ENCODE measurements at regions not wholly inside any gene's neighbourhood (a gene's known extent, or its start where the extent isn't known, plus 50 kb on each side); places are given as distances from the start of the nearest gene placed in this dataset.

DNA sequence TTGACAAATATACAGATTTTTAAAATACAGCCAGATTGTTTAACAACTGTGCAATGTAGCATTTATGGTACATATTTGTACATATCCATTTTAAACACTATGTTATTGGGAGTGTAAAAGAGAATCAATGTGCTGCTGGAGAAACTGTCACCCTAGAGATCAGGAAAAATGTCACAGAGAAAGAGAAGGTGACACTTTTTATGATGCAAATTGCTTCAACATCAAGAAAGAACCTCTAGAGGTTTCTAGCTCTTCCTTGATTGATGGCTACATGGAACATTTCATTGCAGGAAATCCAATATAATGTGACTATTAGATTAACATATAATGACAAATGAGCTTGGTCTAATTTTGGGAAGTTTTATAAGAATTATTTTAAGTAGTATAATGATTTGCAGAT is 1491.2 kb upstream of the PCDH20 start:
- Histone ChIP-seq H3K36me3 (replicated peaks in 1 of 2) (no peaks in the 10 kb centered on the region), H3K4me1 (replicated peaks in 1 of 2) (no peaks in the 10 kb centered on the region)
- TF ChIP-seq, protein P1, sequence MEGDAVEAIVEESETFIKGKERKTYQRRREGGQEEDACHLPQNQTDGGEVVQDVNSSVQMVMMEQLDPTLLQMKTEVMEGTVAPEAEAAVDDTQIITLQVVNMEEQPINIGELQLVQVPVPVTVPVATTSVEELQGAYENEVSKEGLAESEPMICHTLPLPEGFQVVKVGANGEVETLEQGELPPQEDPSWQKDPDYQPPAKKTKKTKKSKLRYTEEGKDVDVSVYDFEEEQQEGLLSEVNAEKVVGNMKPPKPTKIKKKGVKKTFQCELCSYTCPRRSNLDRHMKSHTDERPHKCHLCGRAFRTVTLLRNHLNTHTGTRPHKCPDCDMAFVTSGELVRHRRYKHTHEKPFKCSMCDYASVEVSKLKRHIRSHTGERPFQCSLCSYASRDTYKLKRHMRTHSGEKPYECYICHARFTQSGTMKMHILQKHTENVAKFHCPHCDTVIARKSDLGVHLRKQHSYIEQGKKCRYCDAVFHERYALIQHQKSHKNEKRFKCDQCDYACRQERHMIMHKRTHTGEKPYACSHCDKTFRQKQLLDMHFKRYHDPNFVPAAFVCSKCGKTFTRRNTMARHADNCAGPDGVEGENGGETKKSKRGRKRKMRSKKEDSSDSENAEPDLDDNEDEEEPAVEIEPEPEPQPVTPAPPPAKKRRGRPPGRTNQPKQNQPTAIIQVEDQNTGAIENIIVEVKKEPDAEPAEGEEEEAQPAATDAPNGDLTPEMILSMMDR (IDR thresholded peaks at IDR 0.05) = no peak
- TF ChIP-seq POLR2A (IDR thresholded peaks at IDR 0.05) = no peak

GRCh38 chr13:62906469-62906868 is 1490.8 kb upstream of the PCDH20 start:
- no peaks in the 10 kb centered on the region for H3K9me3 ChIP-seq (replicated peaks in 1 of 3)
- H3K36me3 ChIP-seq (replicated peaks in 1 of 2) = no peaks in the 10 kb centered on the region
- no peak for DNase-seq
- no peak for TF ChIP-seq POLR2A (IDR thresholded peaks at IDR 0.05)
- TF ChIP-seq, protein P1 (IDR thresholded peaks at IDR 0.05) = no peak
- no peaks in the 10 kb centered on the region for H3K27me3 ChIP-seq
- no peak overlapping the region for H3K4me3 ChIP-seq
- intact Hi-C loops (cut with DNase I) = no loop called here
- no peak overlapping the region for H3K27ac ChIP-seq
- no peaks in the 10 kb centered on the region for H3K4me1 ChIP-seq (replicated peaks in 1 of 2)

More for the DNA sequence above, 1491.2 kb upstream of the PCDH20 start:
- Histone ChIP-seq H3K27ac (no peak overlapping the region), H3K4me3 (no peak overlapping the region), H3K27me3 (no peaks in the 10 kb centered on the region), H3K9me3 (replicated peaks in 1 of 3) (no peaks in the 10 kb centered on the region)
- no peak for DNase-seq
- intact Hi-C loops (cut with DNase I) = no loop called here

GRCh38 chr13:62887046-62887445 is 1471.4 kb upstream of the PCDH20 start:
- Histone ChIP-seq H3K27ac (no peak overlapping the region), H3K9me3 (replicated peaks in 1 of 3) (no peaks in the 10 kb centered on the region), H3K36me3 (replicated peaks in 1 of 2) (no peaks in the 10 kb centered on the region), H3K27me3 (no peaks in the 10 kb centered on the region), H3K4me3 (no peak overlapping the region), H3K4me1 (replicated peaks in 1 of 2) (no peaks in the 10 kb centered on the region)
- no peak for DNase-seq
- WGBS, 4 donors = 71 to 94% (median 88%) methylated on average over 6 to 8 of the region's 8 CpGs
- TF ChIP-seq, protein P1 (IDR thresholded peaks at IDR 0.05) = no peak
- no peak for TF ChIP-seq POLR2A (IDR thresholded peaks at IDR 0.05)
- intact Hi-C loops (cut with DNase I) = no loop called here

DNA sequence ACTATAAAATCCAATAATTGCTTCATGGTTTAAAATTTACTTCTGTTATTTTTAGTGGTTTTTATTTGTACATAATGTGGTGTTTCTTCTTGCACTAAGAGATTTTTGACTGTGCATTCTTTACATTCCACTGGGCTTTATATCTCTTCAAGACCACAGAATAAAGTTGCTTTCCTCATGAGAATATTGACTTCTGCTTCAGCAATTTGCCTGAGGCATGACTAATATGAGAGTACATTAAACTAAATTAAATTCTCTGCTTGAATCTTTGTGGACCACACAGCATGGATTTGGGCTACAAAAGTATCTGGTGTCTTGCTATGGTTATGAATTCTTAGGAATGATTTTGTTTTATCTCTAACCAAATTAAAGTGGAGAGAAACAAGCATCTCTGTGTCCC is 1463.4 kb upstream of the PCDH20 start:
- TF ChIP-seq, protein P1 (IDR thresholded peaks at IDR 0.05) = no peak
- no peak for TF ChIP-seq POLR2A (IDR thresholded peaks at IDR 0.05)
- no peak overlapping the region for H3K27ac ChIP-seq
- DNase-seq = no peak
- intact Hi-C loops (cut with DNase I) = no loop called here
- no peak overlapping the region for H3K4me3 ChIP-seq
- H3K27me3 ChIP-seq = no peaks in the 10 kb centered on the region
- H3K4me1 ChIP-seq (replicated peaks in 1 of 2) = no peaks in the 10 kb centered on the region
- H3K36me3 ChIP-seq (replicated peaks in 1 of 2) = no peaks in the 10 kb centered on the region
- H3K9me3 ChIP-seq (replicated peaks in 1 of 3) = no peaks in the 10 kb centered on the region
